DOHH2 (cell line): ENCODE measurements at regions not wholly inside any gene's neighbourhood (a gene's known extent, or its start where the extent isn't known, plus 50 kb on each side); places are given as distances from the start of the nearest gene placed in this dataset.

Source experiments
- EZH2phosphoT487 ChIP-seq: fragments of 200-600 bp; sonication (generic); IDR thresholded peaks from 2 replicates; pipeline ENCODE4 v1.6.1; 2017; ENCODE audit warnings: borderline replicate concordance, mild to moderate bottlenecking, antibody characterized with exemption, low read length, moderate library complexity, mixed read lengths
- TF ChIP-seq, protein P1 (sequence below): fragments of 200-600 bp; sonication (generic); IDR thresholded peaks from one replicate; pipeline ENCODE4 v1.5.1; 2014; ENCODE audit warnings: antibody characterized with exemption, mild to moderate bottlenecking, low read depth, low read length; ENCODE audit not compliant: poor library complexity, severe bottlenecking

DNA sequence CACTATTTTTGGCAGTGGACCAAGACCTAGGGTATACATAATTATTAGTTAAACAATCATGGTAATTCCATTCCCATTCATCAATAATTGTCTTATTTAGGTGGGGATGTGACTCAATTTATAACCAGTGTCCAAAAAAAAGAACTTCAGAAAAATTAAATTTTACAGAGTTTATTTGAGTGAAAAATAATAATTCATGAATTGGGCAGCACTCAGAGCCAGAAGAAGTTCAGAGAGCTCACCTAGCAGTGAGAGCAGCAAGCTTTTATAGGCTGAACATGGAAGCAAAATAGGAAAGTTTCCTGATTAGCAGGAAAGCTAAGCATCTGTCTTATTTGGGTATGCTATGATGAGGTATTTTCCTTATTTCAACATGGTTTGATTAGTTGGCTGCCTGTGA is 500.8 kb downstream of the PCDH7 start:
- TF ChIP-seq, protein P1, sequence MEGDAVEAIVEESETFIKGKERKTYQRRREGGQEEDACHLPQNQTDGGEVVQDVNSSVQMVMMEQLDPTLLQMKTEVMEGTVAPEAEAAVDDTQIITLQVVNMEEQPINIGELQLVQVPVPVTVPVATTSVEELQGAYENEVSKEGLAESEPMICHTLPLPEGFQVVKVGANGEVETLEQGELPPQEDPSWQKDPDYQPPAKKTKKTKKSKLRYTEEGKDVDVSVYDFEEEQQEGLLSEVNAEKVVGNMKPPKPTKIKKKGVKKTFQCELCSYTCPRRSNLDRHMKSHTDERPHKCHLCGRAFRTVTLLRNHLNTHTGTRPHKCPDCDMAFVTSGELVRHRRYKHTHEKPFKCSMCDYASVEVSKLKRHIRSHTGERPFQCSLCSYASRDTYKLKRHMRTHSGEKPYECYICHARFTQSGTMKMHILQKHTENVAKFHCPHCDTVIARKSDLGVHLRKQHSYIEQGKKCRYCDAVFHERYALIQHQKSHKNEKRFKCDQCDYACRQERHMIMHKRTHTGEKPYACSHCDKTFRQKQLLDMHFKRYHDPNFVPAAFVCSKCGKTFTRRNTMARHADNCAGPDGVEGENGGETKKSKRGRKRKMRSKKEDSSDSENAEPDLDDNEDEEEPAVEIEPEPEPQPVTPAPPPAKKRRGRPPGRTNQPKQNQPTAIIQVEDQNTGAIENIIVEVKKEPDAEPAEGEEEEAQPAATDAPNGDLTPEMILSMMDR = no peak
- TF ChIP-seq EZH2phosphoT487 = no peak
